HFF-Myc (cell line): ENCODE measurements at regions not wholly inside any gene's neighbourhood (a gene's known extent, or its start where the extent isn't known, plus 50 kb on each side); places are given as distances from the start of the nearest gene placed in this dataset.
"Not testable (repeated sequence)": the region's sequence is repeated elsewhere in the genome, so short reads cannot be mapped to it uniquely, and the experiment has no call there.

ENCODE experiments used
- DNase-seq: peaks from one replicate; pipeline ENCODE4 v3.0.0-alpha.2; 2011; ENCODE audit warnings: low read depth; ENCODE audit errors: extremely low read depth
- H3K4me3 ChIP-seq: replicated peaks from 2 replicates; pipeline ENCODE4 v1.5.1; 2011; ENCODE audit warnings: low read depth, mild to moderate bottlenecking, control low read depth, low read length
- CTCF ChIP-seq: IDR thresholded peaks from 2 replicates; pipeline ENCODE4 v1.5.1; 2012; ENCODE audit warnings: mild to moderate bottlenecking, low read depth, low read length, control low read depth; ENCODE audit errors: missing control alignments

- TF ChIP-seq CTCF, result no peak
- DNase-seq, result no peak
- no peak overlapping the region for H3K4me3 ChIP-seq
These were observed 80.7 kb upstream of the GRAMD1B start for GRCh38 chr11:123349382-123349781.

DNA sequence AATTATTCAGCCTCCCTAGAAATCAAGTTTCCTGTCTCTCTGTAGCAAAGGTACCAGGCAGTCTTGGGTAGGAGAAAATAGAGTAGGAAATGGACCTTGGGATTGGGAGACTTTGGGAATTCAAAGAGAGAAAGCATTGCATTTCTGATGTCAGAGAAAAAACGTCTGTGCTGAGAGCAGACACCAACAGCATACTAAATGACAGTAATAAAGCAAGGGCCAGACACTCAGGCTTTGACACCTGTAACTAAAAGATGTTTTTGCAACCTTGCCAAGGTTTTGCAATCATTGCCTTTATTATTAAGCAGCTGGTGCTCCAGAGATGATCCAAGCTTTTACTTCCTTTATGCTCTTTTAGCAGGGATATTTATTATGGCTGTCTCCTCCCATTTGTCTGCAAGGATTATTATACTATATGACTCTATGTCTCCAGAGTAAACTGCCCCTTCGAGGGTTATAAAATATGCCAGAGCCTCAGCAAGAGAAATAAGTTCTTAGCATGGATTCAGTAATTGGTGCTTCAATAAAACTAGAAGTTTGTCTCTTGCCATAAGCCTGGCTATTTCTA lies 85.2 kb upstream of the GRAMD1B start:
- no peak for DNase-seq
- TF ChIP-seq CTCF, result no peak
- no peak overlapping the region for H3K4me3 ChIP-seq

- H3K4me3 ChIP-seq, DNase-seq: not testable (repeated sequence)
These were observed 85.9 kb upstream of the GRAMD1B start for GRCh38 chr11:123344188-123344587.

DNA sequence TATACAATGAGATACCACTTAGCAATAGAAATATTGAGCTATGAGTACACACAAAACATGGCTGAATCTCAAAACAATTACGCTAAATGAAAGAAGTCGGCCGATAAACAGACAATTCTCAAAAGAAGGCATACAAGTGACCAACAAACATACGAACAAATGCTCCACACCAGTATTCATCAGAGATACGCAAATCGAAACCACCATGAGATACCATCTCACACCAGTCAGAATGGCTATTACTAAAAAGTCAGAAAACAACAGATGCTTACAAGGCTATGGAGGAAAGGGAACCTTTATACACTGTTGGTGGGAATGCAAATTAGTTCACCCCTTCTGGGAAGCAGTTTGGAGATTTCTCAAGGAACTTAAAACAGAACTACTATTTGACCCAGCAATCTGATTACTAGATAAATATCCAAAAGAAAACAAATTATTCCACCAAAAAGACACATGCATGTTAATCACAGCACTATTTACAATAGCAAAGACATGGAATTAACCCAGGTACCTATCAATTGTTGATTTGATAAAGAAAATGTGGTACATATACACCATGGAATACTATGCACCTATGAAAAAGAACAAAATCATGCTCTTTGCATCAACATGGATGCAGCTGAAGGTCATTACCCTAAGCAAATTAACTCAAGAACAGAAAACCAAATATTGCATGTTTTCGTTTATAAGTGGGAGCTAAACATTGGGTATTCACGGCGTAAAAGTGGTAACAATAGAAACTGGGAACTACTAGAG lies 90.9 kb upstream of the GRAMD1B start:
- no peak overlapping the region for H3K4me3 ChIP-seq
- DNase-seq, result no peak
- TF ChIP-seq CTCF, result no peak

GRCh38 chr11:123338266-123338800 lies 91.7 kb upstream of the GRAMD1B start:
- DNase-seq, result no peak
- H3K4me3 ChIP-seq, result no peak overlapping the region
- no peak for TF ChIP-seq CTCF

DNA sequence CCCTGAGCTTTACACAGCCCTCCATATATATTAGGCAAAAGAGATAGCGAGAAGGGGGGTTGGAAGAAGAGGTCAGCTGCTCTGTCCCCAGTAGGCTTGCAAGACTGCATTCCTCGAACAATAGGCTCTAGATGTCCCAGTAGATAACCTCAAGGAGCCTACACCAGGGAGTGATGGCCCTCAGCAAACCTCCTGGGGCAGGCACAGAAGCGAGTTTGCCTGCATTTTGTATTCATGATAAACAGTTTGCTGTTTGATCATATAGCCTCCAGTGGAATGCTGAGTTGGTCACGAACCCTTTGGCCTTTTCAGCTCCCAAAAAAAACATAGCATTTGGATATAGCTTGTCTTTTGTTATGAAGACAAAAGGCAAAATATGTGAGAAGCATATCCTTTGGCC lies 95.1 kb upstream of the GRAMD1B start:
- no peak for TF ChIP-seq CTCF
- DNase-seq, result no peak
- no peak overlapping the region for H3K4me3 ChIP-seq

GRCh38 chr11:123332577-123332976 lies 97.5 kb upstream of the GRAMD1B start:
- H3K4me3 ChIP-seq, DNase-seq: not testable (repeated sequence)

GRCh38 chr11:123330948-123331347 lies 99.1 kb upstream of the GRAMD1B start:
- no peak for TF ChIP-seq CTCF
- no peak for DNase-seq
- H3K4me3 ChIP-seq, result no peak overlapping the region
